Chondrocyte (in vitro differentiated cells): ENCODE measurements at regions not wholly inside any gene's neighbourhood (a gene's known extent, or its start where the extent isn't known, plus 50 kb on each side); places are given as distances from the start of the nearest gene placed in this dataset.

Experiments used
- DNase-seq: peaks from one replicate; pipeline ENCODE4 v3.0.0; 2021; ENCODE audit warnings: mixed read lengths, low spot score
- H3K27ac Mint-ChIP-seq: one replicate; pipeline ENCODE4 v1.8.0; 2021; ENCODE audit warnings: mild to moderate bottlenecking, moderate library complexity, mixed read lengths; ENCODE audit not compliant: unreplicated experiment
- H3K27me3 Mint-ChIP-seq: 2 replicates; pipeline ENCODE4 v1.8.0; 2021; ENCODE audit warnings: low read depth, mixed read lengths
- H3K36me3 Mint-ChIP-seq: 2 replicates; pipeline ENCODE4 v1.8.0; 2021; ENCODE audit warnings: low read depth, mixed read lengths
- H3K4me1 Mint-ChIP-seq: 2 replicates; pipeline ENCODE4 v1.8.0; 2021; ENCODE audit warnings: low read depth, mild to moderate bottlenecking, mixed read lengths
- H3K4me3 Mint-ChIP-seq: one replicate; pipeline ENCODE4 v1.8.0; 2021; ENCODE audit warnings: mild to moderate bottlenecking, moderate library complexity, mixed read lengths; ENCODE audit not compliant: unreplicated experiment
- H3K9me3 Mint-ChIP-seq: 2 replicates; pipeline ENCODE4 v1.8.0; 2021; ENCODE audit warnings: low read depth, mixed read lengths
- CTCF ChIP-seq: fragments of 200-600 bp; sonication (generic); IDR thresholded peaks from 2 replicates; pipeline ENCODE4 v1.5.0; 2021; ENCODE audit warnings: antibody characterized with exemption, mild to moderate bottlenecking, moderate library complexity

GRCh38 chr1:73783352-73783751, 414.6 kb downstream of the LRRIQ3 start:
- no peak overlapping the region for H3K4me3 Mint-ChIP-seq
- peaks cover 4% of the 10 kb centered on the region for H3K9me3 Mint-ChIP-seq
- TF ChIP-seq CTCF, result no peak
- H3K27me3 Mint-ChIP-seq, result peaks cover 7% of the 10 kb centered on the region
- DNase-seq, result no peak
- H3K4me1 Mint-ChIP-seq, result no peaks in the 10 kb centered on the region
- H3K27ac Mint-ChIP-seq, result no peak overlapping the region
- H3K36me3 Mint-ChIP-seq, result no peaks in the 10 kb centered on the region

GRCh38 chr1:73782901-73783300, 415.1 kb downstream of the LRRIQ3 start:
- Mint-ChIP-seq H3K27me3 (peaks cover 7% of the 10 kb centered on the region), H3K4me1 (no peaks in the 10 kb centered on the region), H3K27ac (no peak overlapping the region), H3K4me3 (no peak overlapping the region), H3K9me3 (peaks cover 4% of the 10 kb centered on the region), H3K36me3 (no peaks in the 10 kb centered on the region)
- no peak for TF ChIP-seq CTCF
- DNase-seq, result no peak

GRCh38 chr1:73781251-73781650, 416.7 kb downstream of the LRRIQ3 start:
- no peak for TF ChIP-seq CTCF
- Mint-ChIP-seq H3K9me3 (no peaks in the 10 kb centered on the region), H3K27me3 (peaks cover 7% of the 10 kb centered on the region), H3K36me3 (no peaks in the 10 kb centered on the region), H3K4me3 (no peak overlapping the region), H3K27ac (no peak overlapping the region), H3K4me1 (no peaks in the 10 kb centered on the region)
- no peak for DNase-seq

- Mint-ChIP-seq H3K27me3 (peaks cover 4% of the 10 kb centered on the region), H3K9me3 (no peaks in the 10 kb centered on the region)
Measured at GRCh38 chr1:73778471-73778870, 419.5 kb downstream of the LRRIQ3 start.

GRCh38 chr1:73775896-73776295, 422.1 kb downstream of the LRRIQ3 start:
- Mint-ChIP-seq H3K27me3 (peaks cover 4% of the 10 kb centered on the region), H3K27ac (no peak overlapping the region), H3K4me3 (no peak overlapping the region), H3K9me3 (no peaks in the 10 kb centered on the region), H3K4me1 (no peaks in the 10 kb centered on the region), H3K36me3 (no peaks in the 10 kb centered on the region)
- DNase-seq, result no peak
- TF ChIP-seq CTCF, result no peak

More at GRCh38 chr1:73778471-73778870, 419.5 kb downstream of the LRRIQ3 start:
- Mint-ChIP-seq H3K36me3 (no peaks in the 10 kb centered on the region), H3K4me3 (no peak overlapping the region), H3K27ac (no peak overlapping the region), H3K4me1 (no peaks in the 10 kb centered on the region)
- DNase-seq, result no peak
- TF ChIP-seq CTCF, result no peak
